Neural cell (in vitro differentiated cells): ENCODE measurements at regions not wholly inside any gene's neighbourhood (a gene's known extent, or its start where the extent isn't known, plus 50 kb on each side); places are given as distances from the start of the nearest gene placed in this dataset.

Experiments
- H2AFZ ChIP-seq: fragments of 200-600, 300-800 bp; sonication (generic), shearing (Covaris generic); 2 replicates; pipeline ENCODE4 v1.6.0; 2014; ENCODE audit warnings: low read depth, mild to moderate bottlenecking, antibody characterized with exemption, low read length, moderate library complexity
- H3F3A ChIP-seq: fragments of 200-600 bp; shearing (Covaris generic); 2 replicates; pipeline ENCODE4 v1.6.1; 2016; ENCODE audit warnings: mild to moderate bottlenecking, moderate library complexity, mixed read lengths, antibody characterized with exemption, low read length; ENCODE audit not compliant: insufficient read depth, poor library complexity, severe bottlenecking
- H3K27ac ChIP-seq: fragments of 200-600, 300-800 bp; sonication (generic), shearing (Covaris generic); 2 replicates; pipeline ENCODE4 v1.5.1; 2014; ENCODE audit warnings: mild to moderate bottlenecking, low read length, moderate library complexity
- H3K27me3 ChIP-seq: fragments of 300-800, 200-600 bp; sonication (generic), shearing (Covaris generic); 2 replicates; pipeline ENCODE4 v1.6.0; 2014; ENCODE audit warnings: mild to moderate bottlenecking, low read depth, low read length, moderate library complexity; ENCODE audit not compliant: insufficient read depth
- H3K36me3 ChIP-seq: fragments of 300-800, 200-600 bp; sonication (generic), shearing (Covaris generic); 2 replicates; pipeline ENCODE4 v1.5.1; 2014; ENCODE audit warnings: mild to moderate bottlenecking, antibody characterized with exemption, low read length, moderate library complexity; ENCODE audit not compliant: insufficient read depth
- H3K4me2 ChIP-seq: fragments of 300-800, 200-600 bp; sonication (generic), shearing (Covaris generic); 2 replicates; pipeline ENCODE4 v1.6.0; 2014; ENCODE audit warnings: mild to moderate bottlenecking, low read length
- H3K4me3 ChIP-seq: fragments of 300-800, 200-600 bp; sonication (generic), shearing (Covaris generic); 2 replicates; pipeline ENCODE4 v1.5.1; 2014; ENCODE audit warnings: mild to moderate bottlenecking, low read length, moderate library complexity
- H3K79me2 ChIP-seq: fragments of 200-600 bp; shearing (Covaris generic); replicated peaks from 2 replicates; pipeline ENCODE4 v1.6.0; 2014; ENCODE audit warnings: mild to moderate bottlenecking, low read length, moderate library complexity; ENCODE audit not compliant: insufficient read depth
- H3K9ac ChIP-seq: fragments of 300-800, 200-600 bp; sonication (generic), shearing (Covaris generic); 2 replicates; pipeline ENCODE4 v1.6.1; 2016; ENCODE audit warnings: mild to moderate bottlenecking, low read length, mixed read lengths
- H3K9me2 ChIP-seq: fragments of 200-600 bp; shearing (Covaris generic); 2 replicates; pipeline ENCODE4 v1.6.1; 2016; ENCODE audit warnings: mild to moderate bottlenecking, low read length, mixed read lengths; ENCODE audit not compliant: insufficient read depth
- H3K9me3 ChIP-seq: fragments of 200-600, 300-800 bp; sonication (generic), shearing (Covaris generic); 2 replicates; pipeline ENCODE4 v1.6.1; 2016; ENCODE audit warnings: mild to moderate bottlenecking, mixed run types, low read length, moderate library complexity, mixed read lengths
- H4K20me1 ChIP-seq: fragments of 200-600 bp; shearing (Covaris generic); 2 replicates; pipeline ENCODE4 v1.6.1; 2016; ENCODE audit warnings: mild to moderate bottlenecking, mixed run types; ENCODE audit not compliant: insufficient read depth
- CTCF ChIP-seq: fragments of 450-650 bp; IDR thresholded peaks from 2 replicates; pipeline ENCODE4 v1.5.1; 2014; ENCODE audit warnings: antibody characterized with exemption, mild to moderate bottlenecking, moderate library complexity; ENCODE audit not compliant: poor library complexity, severe bottlenecking
- EP300 ChIP-seq: fragments of 450-650 bp; conservative IDR thresholded peaks from 2 replicates; pipeline ENCODE4 v1.6.1; 2014; ENCODE audit warnings: antibody characterized with exemption, mild to moderate bottlenecking, moderate library complexity; ENCODE audit not compliant: poor library complexity, severe bottlenecking
- EZH2 ChIP-seq: fragments of 200-600, 300-800 bp; shearing (Covaris generic), sonication (generic); IDR thresholded peaks from 2 replicates; pipeline ENCODE4 v1.6.1; 2014; ENCODE audit warnings: antibody characterized with exemption, low read length, borderline replicate concordance, mild to moderate bottlenecking; ENCODE audit not compliant: insufficient read depth, poor library complexity, severe bottlenecking
- MXI1 ChIP-seq: fragments of 450-650 bp; conservative IDR thresholded peaks from 2 replicates; pipeline ENCODE4 v1.6.1; 2014; ENCODE audit warnings: antibody characterized with exemption, mild to moderate bottlenecking; ENCODE audit not compliant: poor library complexity, severe bottlenecking
- POLR2AphosphoS5 ChIP-seq: IDR thresholded peaks from 2 replicates; pipeline ENCODE4 v1.6.1; 2012
- RAD21 ChIP-seq: fragments of 450-650 bp; conservative IDR thresholded peaks from 2 replicates; pipeline ENCODE4 v1.6.1; 2014; ENCODE audit warnings: antibody characterized with exemption, mild to moderate bottlenecking, moderate library complexity
- REST ChIP-seq: IDR thresholded peaks from 2 replicates; pipeline ENCODE4 v1.6.1; 2012; ENCODE audit warnings: borderline replicate concordance
- SMC3 ChIP-seq: fragments of 450-650 bp; conservative IDR thresholded peaks from 2 replicates; pipeline ENCODE4 v1.6.1; 2014; ENCODE audit warnings: antibody characterized with exemption, mild to moderate bottlenecking, moderate library complexity; ENCODE audit not compliant: poor library complexity
- TAF1 ChIP-seq: IDR thresholded peaks from 2 replicates; pipeline ENCODE4 v1.6.1; 2012; ENCODE audit warnings: low read depth

- Histone ChIP-seq H3K36me3 (no peaks in the 10 kb centered on the region), H3K27ac (no peak overlapping the region), H2AFZ (no peak overlapping the region), H3K9me3 (no peaks in the 10 kb centered on the region), H3F3A (no peaks in the 10 kb centered on the region), H3K4me2 (no peak overlapping the region), H3K9ac (no peak overlapping the region), H3K27me3 (no peaks in the 10 kb centered on the region), H3K79me2 (no peaks in the 10 kb centered on the region), H3K9me2 (no peaks in the 10 kb centered on the region), H3K4me3 (no peak overlapping the region), H4K20me1 (no peaks in the 10 kb centered on the region)
- TF ChIP-seq POLR2AphosphoS5 (no peak), EP300 (no peak), RAD21 (no peak), MXI1 (no peak), EZH2 (no peak), CTCF (no peak), TAF1 (no peak), SMC3 (no peak), REST (no peak)
These were observed 79.6 kb upstream of the PKDCC start for GRCh38 chr2:41968182-41968578.

- TF ChIP-seq EZH2 (no peak), CTCF (no peak), EP300 (no peak), RAD21 (no peak), MXI1 (no peak), TAF1 (no peak), SMC3 (no peak), POLR2AphosphoS5 (no peak), REST (no peak)
- no peak overlapping the region for H3K9ac ChIP-seq
- H3K9me3 ChIP-seq: no peaks in the 10 kb centered on the region
- H3K4me2 ChIP-seq: no peak overlapping the region
- no peaks in the 10 kb centered on the region for H4K20me1 ChIP-seq
- no peak overlapping the region for H3K27ac ChIP-seq
- H3K36me3 ChIP-seq: no peaks in the 10 kb centered on the region
- no peaks in the 10 kb centered on the region for H3K9me2 ChIP-seq
- no peak overlapping the region for H3K4me3 ChIP-seq
- H2AFZ ChIP-seq: no peak overlapping the region
- no peaks in the 10 kb centered on the region for H3K79me2 ChIP-seq
- no peaks in the 10 kb centered on the region for H3K27me3 ChIP-seq
- no peaks in the 10 kb centered on the region for H3F3A ChIP-seq
These were observed 76.7 kb upstream of the PKDCC start for GRCh38 chr2:41970988-41971660.
